Ovary (tissue), 3 donors: ENCODE measurements at regions not wholly inside any gene's neighbourhood (a gene's known extent, or its start where the extent isn't known, plus 50 kb on each side); places are given as distances from the start of the nearest gene placed in this dataset.

Experiments
- POLR2A ChIP-seq: fragments of 450-650 bp; IDR thresholded peaks from one replicate; pipeline ENCODE4 v1.6.1; 2017; ENCODE audit warnings: antibody characterized with exemption, mild to moderate bottlenecking, moderate library complexity
- TF ChIP-seq, protein P1 (sequence below), 3 donors: fragments of 450-650 bp in 2 of 3; fragments of 200-600 bp in 1 of 3; IDR thresholded peaks; one replicate each; pipeline versions ENCODE4 v1.5.1 to v1.8.0; 2016 to 2022; ENCODE audit warnings: antibody characterized with exemption in 3 of 3, mild to moderate bottlenecking in 1 of 3
- donor health status: DM: no; HTN: no; CAD: no.

DNA sequence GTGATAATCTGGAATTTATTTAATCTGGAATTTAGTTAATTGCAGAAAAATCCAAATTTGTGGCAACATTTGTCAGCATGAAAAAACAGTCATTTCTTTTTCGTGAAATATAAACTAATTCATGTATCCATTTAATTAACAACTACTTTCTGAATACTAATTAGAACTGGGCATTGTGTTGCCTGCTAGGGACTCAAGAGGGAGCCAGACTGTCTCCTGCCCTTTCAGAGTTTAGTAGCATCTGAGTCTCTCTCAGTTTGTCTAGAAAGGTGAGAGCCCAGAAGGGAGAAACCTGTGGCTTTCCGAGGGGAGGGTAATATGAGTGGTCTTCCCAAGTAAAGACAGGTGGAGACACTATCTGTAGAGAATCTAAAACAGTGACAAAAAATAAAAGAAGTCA lies 210.9 kb upstream of the HDDC2 start:
- TF ChIP-seq, protein P1, sequence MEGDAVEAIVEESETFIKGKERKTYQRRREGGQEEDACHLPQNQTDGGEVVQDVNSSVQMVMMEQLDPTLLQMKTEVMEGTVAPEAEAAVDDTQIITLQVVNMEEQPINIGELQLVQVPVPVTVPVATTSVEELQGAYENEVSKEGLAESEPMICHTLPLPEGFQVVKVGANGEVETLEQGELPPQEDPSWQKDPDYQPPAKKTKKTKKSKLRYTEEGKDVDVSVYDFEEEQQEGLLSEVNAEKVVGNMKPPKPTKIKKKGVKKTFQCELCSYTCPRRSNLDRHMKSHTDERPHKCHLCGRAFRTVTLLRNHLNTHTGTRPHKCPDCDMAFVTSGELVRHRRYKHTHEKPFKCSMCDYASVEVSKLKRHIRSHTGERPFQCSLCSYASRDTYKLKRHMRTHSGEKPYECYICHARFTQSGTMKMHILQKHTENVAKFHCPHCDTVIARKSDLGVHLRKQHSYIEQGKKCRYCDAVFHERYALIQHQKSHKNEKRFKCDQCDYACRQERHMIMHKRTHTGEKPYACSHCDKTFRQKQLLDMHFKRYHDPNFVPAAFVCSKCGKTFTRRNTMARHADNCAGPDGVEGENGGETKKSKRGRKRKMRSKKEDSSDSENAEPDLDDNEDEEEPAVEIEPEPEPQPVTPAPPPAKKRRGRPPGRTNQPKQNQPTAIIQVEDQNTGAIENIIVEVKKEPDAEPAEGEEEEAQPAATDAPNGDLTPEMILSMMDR (IDR thresholded peaks at IDR 0.05): no peak
- TF ChIP-seq POLR2A: no peak
